Progenitor cell of endocrine pancreas (in vitro differentiated cells): ENCODE measurements at regions not wholly inside any gene's neighbourhood (a gene's known extent, or its start where the extent isn't known, plus 50 kb on each side); places are given as distances from the start of the nearest gene placed in this dataset.

Experiments
- DNase-seq: peaks from one replicate; pipeline ENCODE4 v3.0.0; 2021; ENCODE audit warnings: low spot score; ENCODE audit not compliant: unreplicated experiment
- H3K27ac Mint-ChIP-seq: 2 replicates; pipeline ENCODE4 v1.8.0; 2021; ENCODE audit warnings: mild to moderate bottlenecking, moderate library complexity, mixed read lengths
- H3K27me3 Mint-ChIP-seq: 2 replicates; pipeline ENCODE4 v1.8.0; 2021; ENCODE audit warnings: mixed read lengths
- H3K36me3 Mint-ChIP-seq: 2 replicates; pipeline ENCODE4 v1.8.0; 2022; ENCODE audit warnings: mixed read lengths; ENCODE audit not compliant: insufficient read depth
- H3K4me1 Mint-ChIP-seq: 2 replicates; pipeline ENCODE4 v1.8.0; 2021; ENCODE audit warnings: low read depth, mixed read lengths
- H3K4me3 Mint-ChIP-seq: 2 replicates; pipeline ENCODE4 v1.8.0; 2021; ENCODE audit warnings: low read depth, mild to moderate bottlenecking, moderate library complexity, mixed read lengths
- H3K9me3 Mint-ChIP-seq: 2 replicates; pipeline ENCODE4 v1.8.0; 2021; ENCODE audit warnings: low read depth, mixed read lengths
- TF ChIP-seq, protein P1 (sequence below): fragments of 200-600 bp; sonication (generic); IDR thresholded peaks from one replicate; pipeline ENCODE4 v1.5.0; 2021; ENCODE audit warnings: antibody characterized with exemption, mild to moderate bottlenecking; ENCODE audit not compliant: unreplicated experiment

DNA sequence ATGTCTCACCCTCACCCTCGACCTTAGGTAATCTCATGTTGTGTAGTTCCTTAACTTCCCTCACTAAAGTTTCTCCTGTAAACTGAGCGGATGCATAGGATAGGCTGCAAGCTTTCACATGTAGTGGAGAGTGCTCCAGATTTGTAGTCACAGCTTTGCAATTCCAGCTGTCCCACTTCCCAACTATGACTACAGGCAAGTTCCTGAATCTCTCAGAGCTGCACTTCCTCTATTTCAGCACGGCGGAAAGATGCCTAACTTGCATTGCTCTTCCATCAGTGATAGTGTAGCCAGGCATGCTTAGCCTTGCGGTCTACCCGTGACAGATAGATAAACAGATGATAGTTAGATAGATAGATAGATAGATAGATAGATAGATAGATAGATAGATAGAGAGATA is 183.1 kb upstream of the CCDC68 start:
- DNase-seq, result no peak
- H3K27me3 Mint-ChIP-seq, result peaks cover 6% of the 10 kb centered on the region
- no peak overlapping the region for H3K4me3 Mint-ChIP-seq
- TF ChIP-seq, protein P1, sequence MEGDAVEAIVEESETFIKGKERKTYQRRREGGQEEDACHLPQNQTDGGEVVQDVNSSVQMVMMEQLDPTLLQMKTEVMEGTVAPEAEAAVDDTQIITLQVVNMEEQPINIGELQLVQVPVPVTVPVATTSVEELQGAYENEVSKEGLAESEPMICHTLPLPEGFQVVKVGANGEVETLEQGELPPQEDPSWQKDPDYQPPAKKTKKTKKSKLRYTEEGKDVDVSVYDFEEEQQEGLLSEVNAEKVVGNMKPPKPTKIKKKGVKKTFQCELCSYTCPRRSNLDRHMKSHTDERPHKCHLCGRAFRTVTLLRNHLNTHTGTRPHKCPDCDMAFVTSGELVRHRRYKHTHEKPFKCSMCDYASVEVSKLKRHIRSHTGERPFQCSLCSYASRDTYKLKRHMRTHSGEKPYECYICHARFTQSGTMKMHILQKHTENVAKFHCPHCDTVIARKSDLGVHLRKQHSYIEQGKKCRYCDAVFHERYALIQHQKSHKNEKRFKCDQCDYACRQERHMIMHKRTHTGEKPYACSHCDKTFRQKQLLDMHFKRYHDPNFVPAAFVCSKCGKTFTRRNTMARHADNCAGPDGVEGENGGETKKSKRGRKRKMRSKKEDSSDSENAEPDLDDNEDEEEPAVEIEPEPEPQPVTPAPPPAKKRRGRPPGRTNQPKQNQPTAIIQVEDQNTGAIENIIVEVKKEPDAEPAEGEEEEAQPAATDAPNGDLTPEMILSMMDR, result no peak
- H3K9me3 Mint-ChIP-seq, result no peaks in the 10 kb centered on the region
- no peak overlapping the region for H3K27ac Mint-ChIP-seq
- H3K4me1 Mint-ChIP-seq, result no peaks in the 10 kb centered on the region
- H3K36me3 Mint-ChIP-seq, result no peaks in the 10 kb centered on the region

DNA sequence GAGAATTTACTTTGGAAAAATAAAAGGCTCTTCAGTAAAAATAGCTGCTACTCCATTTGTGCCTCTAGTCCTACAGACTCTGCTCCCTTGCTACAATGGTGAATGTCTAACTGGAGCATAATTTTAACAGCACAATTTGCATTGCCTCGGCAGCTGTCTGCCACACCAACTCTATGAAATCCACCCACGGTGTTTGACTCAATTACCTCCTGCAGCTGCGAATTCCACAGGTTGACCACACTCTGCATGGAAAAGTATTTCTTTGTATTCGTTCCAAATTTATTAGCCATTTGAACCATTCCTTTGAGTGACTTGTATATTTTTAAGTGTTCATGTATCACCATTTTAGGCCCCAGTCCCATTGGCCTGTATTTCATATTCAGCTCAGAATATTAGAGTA is 182.1 kb upstream of the CCDC68 start:
- no peak overlapping the region for H3K4me3 Mint-ChIP-seq
- H3K9me3 Mint-ChIP-seq, result no peaks in the 10 kb centered on the region

GRCh38 chr18:55139836-55140235 is 180.6 kb upstream of the CCDC68 start:
- TF ChIP-seq, protein P1, result no peak
- peaks cover 10% of the 10 kb centered on the region for H3K27me3 Mint-ChIP-seq
- DNase-seq, result no peak
- H3K27ac Mint-ChIP-seq, result no peak overlapping the region
- H3K36me3 Mint-ChIP-seq, result no peaks in the 10 kb centered on the region
- no peak overlapping the region for H3K4me3 Mint-ChIP-seq
- no peaks in the 10 kb centered on the region for H3K4me1 Mint-ChIP-seq
- no peaks in the 10 kb centered on the region for H3K9me3 Mint-ChIP-seq

More for the DNA sequence above, 182.1 kb upstream of the CCDC68 start:
- Mint-ChIP-seq H3K4me1 (no peaks in the 10 kb centered on the region), H3K27ac (no peak overlapping the region), H3K36me3 (no peaks in the 10 kb centered on the region), H3K27me3 (peaks cover 6% of the 10 kb centered on the region)
- TF ChIP-seq, protein P1, result no peak
- DNase-seq, result no peak

DNA sequence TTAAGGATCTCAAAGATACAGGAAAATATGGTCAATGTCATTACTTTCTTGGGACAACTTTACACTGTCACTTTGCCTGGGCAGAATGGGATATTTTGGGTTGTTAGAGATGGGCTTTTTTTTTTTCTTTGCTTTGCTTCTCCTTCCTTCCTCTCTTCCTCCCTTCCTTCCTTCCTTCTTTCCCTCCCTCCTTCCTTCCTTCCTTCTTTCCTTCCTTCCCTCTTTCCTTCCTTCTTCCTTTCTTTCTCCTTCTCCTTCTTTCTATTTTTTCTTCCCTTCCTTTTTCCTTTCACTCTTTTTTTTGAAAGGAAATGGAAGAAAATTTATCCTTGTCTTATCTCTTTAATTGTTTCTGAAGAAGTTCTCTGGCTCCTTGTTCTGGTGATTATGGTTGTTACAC is 180.0 kb upstream of the CCDC68 start:
- Mint-ChIP-seq H3K27me3 (peaks cover 10% of the 10 kb centered on the region), H3K4me3 (no peak overlapping the region), H3K9me3 (no peaks in the 10 kb centered on the region), H3K27ac (no peak overlapping the region), H3K36me3 (no peaks in the 10 kb centered on the region), H3K4me1 (no peaks in the 10 kb centered on the region)
- DNase-seq, result no peak
- TF ChIP-seq, protein P1, result no peak

DNA sequence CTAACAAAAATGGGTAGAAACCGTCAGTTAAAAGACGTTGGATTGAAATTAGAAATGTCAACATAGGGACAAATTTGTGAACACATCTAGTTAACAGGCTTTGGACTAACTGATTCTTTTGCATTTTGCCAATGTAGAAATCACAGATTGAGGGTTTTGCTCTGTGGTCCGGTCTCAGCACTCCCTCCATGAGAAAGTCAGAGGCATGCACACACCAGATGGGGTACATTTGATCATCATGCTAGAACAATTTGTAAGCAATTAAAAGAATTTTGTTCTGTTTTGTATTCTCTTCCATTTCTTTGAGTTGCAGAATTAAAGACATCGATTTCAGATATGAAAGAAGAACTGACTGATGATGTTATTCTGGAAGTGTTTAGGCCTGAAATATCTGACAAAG is 179.1 kb upstream of the CCDC68 start:
- H3K9me3 Mint-ChIP-seq, result no peaks in the 10 kb centered on the region
- H3K36me3 Mint-ChIP-seq, result no peaks in the 10 kb centered on the region
- H3K27me3 Mint-ChIP-seq, result peaks cover 10% of the 10 kb centered on the region
- DNase-seq, result no peak
- H3K27ac Mint-ChIP-seq, result no peak overlapping the region
- no peak overlapping the region for H3K4me3 Mint-ChIP-seq
- TF ChIP-seq, protein P1, result no peak
- no peaks in the 10 kb centered on the region for H3K4me1 Mint-ChIP-seq
